Chondrocyte (in vitro differentiated cells): ENCODE measurements at regions not wholly inside any gene's neighbourhood (a gene's known extent, or its start where the extent isn't known, plus 50 kb on each side); places are given as distances from the start of the nearest gene placed in this dataset.

Experiments used
- DNase-seq: peaks from one replicate; pipeline ENCODE4 v3.0.0; 2021; ENCODE audit warnings: mixed read lengths, low spot score
- H3K27ac Mint-ChIP-seq: one replicate; pipeline ENCODE4 v1.8.0; 2021; ENCODE audit warnings: mild to moderate bottlenecking, moderate library complexity, mixed read lengths; ENCODE audit not compliant: unreplicated experiment
- H3K27me3 Mint-ChIP-seq: 2 replicates; pipeline ENCODE4 v1.8.0; 2021; ENCODE audit warnings: low read depth, mixed read lengths
- H3K36me3 Mint-ChIP-seq: 2 replicates; pipeline ENCODE4 v1.8.0; 2021; ENCODE audit warnings: low read depth, mixed read lengths
- H3K4me1 Mint-ChIP-seq: 2 replicates; pipeline ENCODE4 v1.8.0; 2021; ENCODE audit warnings: low read depth, mild to moderate bottlenecking, mixed read lengths
- H3K4me3 Mint-ChIP-seq: one replicate; pipeline ENCODE4 v1.8.0; 2021; ENCODE audit warnings: mild to moderate bottlenecking, moderate library complexity, mixed read lengths; ENCODE audit not compliant: unreplicated experiment
- H3K9me3 Mint-ChIP-seq: 2 replicates; pipeline ENCODE4 v1.8.0; 2021; ENCODE audit warnings: low read depth, mixed read lengths
- CTCF ChIP-seq: fragments of 200-600 bp; sonication (generic); IDR thresholded peaks from 2 replicates; pipeline ENCODE4 v1.5.0; 2021; ENCODE audit warnings: antibody characterized with exemption, mild to moderate bottlenecking, moderate library complexity

- Mint-ChIP-seq H3K27ac (no peak overlapping the region), H3K9me3 (peaks cover 9% of the 10 kb centered on the region), H3K4me1 (peaks cover 56% of the 10 kb centered on the region), H3K36me3 (no peaks in the 10 kb centered on the region), H3K27me3 (no peaks in the 10 kb centered on the region), H3K4me3 (no peak overlapping the region)
- no peak for TF ChIP-seq CTCF
- no peak for DNase-seq
Observed at GRCh38 chr5:57833489-57833888, 350.9 kb upstream of the ACTBL2 start.

- Mint-ChIP-seq H3K4me1 (peaks cover 54% of the 10 kb centered on the region), H3K4me3 (no peak overlapping the region), H3K36me3 (no peaks in the 10 kb centered on the region), H3K27me3 (no peaks in the 10 kb centered on the region), H3K27ac (no peak overlapping the region), H3K9me3 (peaks cover 9% of the 10 kb centered on the region)
- TF ChIP-seq CTCF = no peak
- DNase-seq = no peak
Observed at GRCh38 chr5:57832875-57833274, 350.3 kb upstream of the ACTBL2 start.

GRCh38 chr5:57831932-57832331 is 349.3 kb upstream of the ACTBL2 start:
- Mint-ChIP-seq H3K4me3 (no peak overlapping the region), H3K9me3 (peaks cover 5% of the 10 kb centered on the region), H3K4me1 (peaks cover 44% of the 10 kb centered on the region), H3K27ac (no peak overlapping the region), H3K36me3 (no peaks in the 10 kb centered on the region), H3K27me3 (no peaks in the 10 kb centered on the region)
- DNase-seq = no peak
- no peak for TF ChIP-seq CTCF

- TF ChIP-seq CTCF = no peak
- H3K4me3 Mint-ChIP-seq = no peak overlapping the region
- no peaks in the 10 kb centered on the region for H3K36me3 Mint-ChIP-seq
- DNase-seq = no peak
- peaks cover 36% of the 10 kb centered on the region for H3K4me1 Mint-ChIP-seq
- no peaks in the 10 kb centered on the region for H3K9me3 Mint-ChIP-seq
- H3K27me3 Mint-ChIP-seq = no peaks in the 10 kb centered on the region
- no peak overlapping the region for H3K27ac Mint-ChIP-seq
Observed at GRCh38 chr5:57831090-57831489, 348.5 kb upstream of the ACTBL2 start.

- H3K36me3 Mint-ChIP-seq = no peaks in the 10 kb centered on the region
- TF ChIP-seq CTCF = no peak
- H3K9me3 Mint-ChIP-seq = no peaks in the 10 kb centered on the region
- H3K4me3 Mint-ChIP-seq = no peak overlapping the region
- no peaks in the 10 kb centered on the region for H3K27me3 Mint-ChIP-seq
- peaks cover 33% of the 10 kb centered on the region for H3K4me1 Mint-ChIP-seq
- DNase-seq = no peak
- H3K27ac Mint-ChIP-seq = peak overlapping the region; percentile 24
Observed at GRCh38 chr5:57828221-57828620, 345.6 kb upstream of the ACTBL2 start.
